ENCODE measurements at regions not wholly inside any gene's neighbourhood (a gene's known extent, or its start where the extent isn't known, plus 50 kb on each side); places are given as distances from the start of the nearest gene placed in this dataset.

DNA sequence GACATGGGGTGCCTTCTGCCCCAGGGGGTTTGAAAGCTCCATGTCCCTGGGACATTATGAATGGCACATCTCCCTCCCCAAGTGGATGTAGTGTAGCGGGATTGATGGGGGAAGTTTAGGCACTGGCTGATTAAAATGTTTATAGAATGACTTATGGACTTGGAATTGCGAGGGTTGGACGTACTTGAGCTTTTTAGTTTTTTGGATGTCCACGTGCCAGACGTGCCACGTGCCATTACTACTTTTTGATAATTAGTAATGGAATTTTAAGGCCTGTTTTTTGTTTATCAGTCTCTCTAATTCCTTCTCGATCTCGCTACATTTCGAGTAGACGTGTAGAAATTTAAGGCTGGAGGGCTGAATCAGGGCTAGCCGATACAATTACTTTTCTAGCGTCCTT, 162.8 kb downstream of the TBXT start:
- DNase-seq (ENCODE audit: low spot score), result no peak
- Mint-ChIP-seq H3K4me1 (peaks cover 29% of the 10 kb centered on the region), H3K27ac (no peak overlapping the region), H3K36me3 (no peaks in the 10 kb centered on the region), H3K27me3 (ENCODE audit: low read depth) (peaks cover 71% of the 10 kb centered on the region), H3K4me3 (peak overlapping the region; percentile 49; the same call in 1 of the 2 replicates), H3K9me3 (no peaks in the 10 kb centered on the region)
- TF ChIP-seq, protein P1, sequence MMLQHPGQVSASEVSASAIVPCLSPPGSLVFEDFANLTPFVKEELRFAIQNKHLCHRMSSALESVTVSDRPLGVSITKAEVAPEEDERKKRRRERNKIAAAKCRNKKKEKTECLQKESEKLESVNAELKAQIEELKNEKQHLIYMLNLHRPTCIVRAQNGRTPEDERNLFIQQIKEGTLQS (CRISPR knock-in tag; conservative IDR thresholded peaks at IDR 0.05), result no peak
- TF ChIP-seq CBFB (CRISPR knock-in tag; IDR thresholded peaks at IDR 0.05; ENCODE audit: low read depth) (no peak), SMAD3 (CRISPR knock-in tag; IDR thresholded peaks at IDR 0.05; ENCODE audit: borderline replicate concordance) (no peak), OVOL2 (CRISPR knock-in tag; IDR thresholded peaks at IDR 0.05; ENCODE audit: borderline replicate concordance) (no peak), ELF4 (CRISPR knock-in tag; IDR thresholded peaks at IDR 0.05; ENCODE audit: low read depth) (no peak), ZNF416 (CRISPR knock-in tag; IDR thresholded peaks at IDR 0.05) (no peak), PRRX2 (CRISPR knock-in tag; IDR thresholded peaks at IDR 0.05) (no peak), RORB (CRISPR knock-in tag; IDR thresholded peaks at IDR 0.05) (no peak)
- TF ChIP-seq, protein P2, sequence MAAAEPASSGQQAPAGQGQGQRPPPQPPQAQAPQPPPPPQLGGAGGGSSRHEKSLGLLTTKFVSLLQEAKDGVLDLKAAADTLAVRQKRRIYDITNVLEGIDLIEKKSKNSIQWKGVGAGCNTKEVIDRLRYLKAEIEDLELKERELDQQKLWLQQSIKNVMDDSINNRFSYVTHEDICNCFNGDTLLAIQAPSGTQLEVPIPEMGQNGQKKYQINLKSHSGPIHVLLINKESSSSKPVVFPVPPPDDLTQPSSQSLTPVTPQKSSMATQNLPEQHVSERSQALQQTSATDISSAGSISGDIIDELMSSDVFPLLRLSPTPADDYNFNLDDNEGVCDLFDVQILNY (CRISPR knock-in tag; IDR thresholded peaks at IDR 0.05), result no peak
- ChIA-PET CTCF (no interaction called here), POLR2A (no interaction called here)
- ATAC-seq, result no peak

DNA sequence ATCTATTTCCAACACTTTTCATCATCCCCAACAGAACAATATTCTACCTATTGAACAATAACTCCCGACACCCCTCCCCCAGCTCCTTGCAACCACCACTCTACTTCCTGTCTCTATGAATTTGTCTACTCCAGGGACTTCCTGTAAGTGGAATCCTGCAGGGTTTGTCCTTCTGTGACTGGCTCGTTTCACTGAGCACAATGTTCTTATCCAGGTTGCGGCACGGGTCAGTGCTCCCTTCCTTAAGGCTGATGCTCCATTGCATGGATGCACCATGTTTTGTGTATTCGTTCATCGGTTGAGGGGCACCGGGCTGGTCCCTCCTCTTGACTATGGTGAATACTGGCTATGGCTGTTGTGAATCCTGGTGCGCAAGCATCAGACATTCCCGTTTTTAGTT, 163.2 kb downstream of the TBXT start:
- H3K4me3 Mint-ChIP-seq, result no peak overlapping the region
- ChIA-PET CTCF (interaction anchor here (1.6 to 2.1 kb wide), 2 partner anchors 93 to 114 kb away, joined by 5 to 9 read pairs; no protein-coding TSS in a partner anchor), POLR2A (no interaction called here)
- peaks cover 29% of the 10 kb centered on the region for H3K4me1 Mint-ChIP-seq
- no peaks in the 10 kb centered on the region for H3K36me3 Mint-ChIP-seq
- TF ChIP-seq NFYB (CRISPR knock-in tag; conservative IDR thresholded peaks at IDR 0.05; ENCODE audit: low read depth) (no peak), NR2C2 (CRISPR knock-in tag; IDR thresholded peaks at IDR 0.05) (no peak), GTF2I (CRISPR knock-in tag; conservative IDR thresholded peaks at IDR 0.05) (no peak), SMAD3 (CRISPR knock-in tag; IDR thresholded peaks at IDR 0.05; ENCODE audit: borderline replicate concordance) (no peak)
- TF ChIP-seq, protein P3, sequence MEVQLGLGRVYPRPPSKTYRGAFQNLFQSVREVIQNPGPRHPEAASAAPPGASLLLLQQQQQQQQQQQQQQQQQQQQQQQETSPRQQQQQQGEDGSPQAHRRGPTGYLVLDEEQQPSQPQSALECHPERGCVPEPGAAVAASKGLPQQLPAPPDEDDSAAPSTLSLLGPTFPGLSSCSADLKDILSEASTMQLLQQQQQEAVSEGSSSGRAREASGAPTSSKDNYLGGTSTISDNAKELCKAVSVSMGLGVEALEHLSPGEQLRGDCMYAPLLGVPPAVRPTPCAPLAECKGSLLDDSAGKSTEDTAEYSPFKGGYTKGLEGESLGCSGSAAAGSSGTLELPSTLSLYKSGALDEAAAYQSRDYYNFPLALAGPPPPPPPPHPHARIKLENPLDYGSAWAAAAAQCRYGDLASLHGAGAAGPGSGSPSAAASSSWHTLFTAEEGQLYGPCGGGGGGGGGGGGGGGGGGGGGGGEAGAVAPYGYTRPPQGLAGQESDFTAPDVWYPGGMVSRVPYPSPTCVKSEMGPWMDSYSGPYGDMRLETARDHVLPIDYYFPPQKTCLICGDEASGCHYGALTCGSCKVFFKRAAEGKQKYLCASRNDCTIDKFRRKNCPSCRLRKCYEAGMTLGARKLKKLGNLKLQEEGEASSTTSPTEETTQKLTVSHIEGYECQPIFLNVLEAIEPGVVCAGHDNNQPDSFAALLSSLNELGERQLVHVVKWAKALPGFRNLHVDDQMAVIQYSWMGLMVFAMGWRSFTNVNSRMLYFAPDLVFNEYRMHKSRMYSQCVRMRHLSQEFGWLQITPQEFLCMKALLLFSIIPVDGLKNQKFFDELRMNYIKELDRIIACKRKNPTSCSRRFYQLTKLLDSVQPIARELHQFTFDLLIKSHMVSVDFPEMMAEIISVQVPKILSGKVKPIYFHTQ (CRISPR knock-in tag; IDR thresholded peaks at IDR 0.05), result no peak
- TF ChIP-seq, protein P4, sequence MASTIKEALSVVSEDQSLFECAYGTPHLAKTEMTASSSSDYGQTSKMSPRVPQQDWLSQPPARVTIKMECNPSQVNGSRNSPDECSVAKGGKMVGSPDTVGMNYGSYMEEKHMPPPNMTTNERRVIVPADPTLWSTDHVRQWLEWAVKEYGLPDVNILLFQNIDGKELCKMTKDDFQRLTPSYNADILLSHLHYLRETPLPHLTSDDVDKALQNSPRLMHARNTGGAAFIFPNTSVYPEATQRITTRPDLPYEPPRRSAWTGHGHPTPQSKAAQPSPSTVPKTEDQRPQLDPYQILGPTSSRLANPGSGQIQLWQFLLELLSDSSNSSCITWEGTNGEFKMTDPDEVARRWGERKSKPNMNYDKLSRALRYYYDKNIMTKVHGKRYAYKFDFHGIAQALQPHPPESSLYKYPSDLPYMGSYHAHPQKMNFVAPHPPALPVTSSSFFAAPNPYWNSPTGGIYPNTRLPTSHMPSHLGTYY (CRISPR knock-in tag; IDR thresholded peaks at IDR 0.05), result no peak
- TF ChIP-seq, protein P5, sequence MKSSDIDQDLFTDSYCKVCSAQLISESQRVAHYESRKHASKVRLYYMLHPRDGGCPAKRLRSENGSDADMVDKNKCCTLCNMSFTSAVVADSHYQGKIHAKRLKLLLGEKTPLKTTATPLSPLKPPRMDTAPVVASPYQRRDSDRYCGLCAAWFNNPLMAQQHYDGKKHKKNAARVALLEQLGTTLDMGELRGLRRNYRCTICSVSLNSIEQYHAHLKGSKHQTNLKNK (CRISPR knock-in tag; IDR thresholded peaks at IDR 0.05), result no peak
- DNase-seq (ENCODE audit: low spot score) (no peak), ATAC-seq (no peak)
- H3K9me3 Mint-ChIP-seq, result no peaks in the 10 kb centered on the region
- peaks cover 67% of the 10 kb centered on the region for H3K27me3 Mint-ChIP-seq (ENCODE audit: low read depth)
- H3K27ac Mint-ChIP-seq, result no peak overlapping the region

DNA sequence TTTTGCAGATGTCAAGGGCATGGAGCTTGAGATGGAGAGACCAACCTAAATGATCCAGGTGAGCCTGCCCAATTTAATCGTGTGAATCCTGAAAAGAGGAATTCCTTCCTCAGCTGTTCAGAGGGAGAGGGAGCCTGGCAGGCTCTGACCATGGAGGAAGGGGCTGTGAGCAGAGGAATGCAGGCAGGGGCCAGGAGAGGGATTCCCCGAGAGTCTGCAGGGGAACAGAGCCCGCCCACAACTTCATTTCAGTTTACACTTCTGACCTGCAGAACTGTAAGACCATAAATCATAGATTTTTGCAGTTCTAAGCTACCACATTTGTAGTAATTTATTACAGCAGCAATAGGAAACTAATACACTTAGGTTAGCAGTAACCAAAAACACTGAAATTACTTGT, 164.1 kb downstream of the TBXT start:
- H3K9me3 Mint-ChIP-seq, result no peaks in the 10 kb centered on the region
- CTCF ChIA-PET, result interaction anchor here (1.1 to 2.1 kb wide), 3 partner anchors 94 to 119 kb away, joined by 3 to 9 read pairs (median 5); no protein-coding TSS in a partner anchor
- peaks cover 24% of the 10 kb centered on the region for H3K4me1 Mint-ChIP-seq
- TF ChIP-seq, protein P6, sequence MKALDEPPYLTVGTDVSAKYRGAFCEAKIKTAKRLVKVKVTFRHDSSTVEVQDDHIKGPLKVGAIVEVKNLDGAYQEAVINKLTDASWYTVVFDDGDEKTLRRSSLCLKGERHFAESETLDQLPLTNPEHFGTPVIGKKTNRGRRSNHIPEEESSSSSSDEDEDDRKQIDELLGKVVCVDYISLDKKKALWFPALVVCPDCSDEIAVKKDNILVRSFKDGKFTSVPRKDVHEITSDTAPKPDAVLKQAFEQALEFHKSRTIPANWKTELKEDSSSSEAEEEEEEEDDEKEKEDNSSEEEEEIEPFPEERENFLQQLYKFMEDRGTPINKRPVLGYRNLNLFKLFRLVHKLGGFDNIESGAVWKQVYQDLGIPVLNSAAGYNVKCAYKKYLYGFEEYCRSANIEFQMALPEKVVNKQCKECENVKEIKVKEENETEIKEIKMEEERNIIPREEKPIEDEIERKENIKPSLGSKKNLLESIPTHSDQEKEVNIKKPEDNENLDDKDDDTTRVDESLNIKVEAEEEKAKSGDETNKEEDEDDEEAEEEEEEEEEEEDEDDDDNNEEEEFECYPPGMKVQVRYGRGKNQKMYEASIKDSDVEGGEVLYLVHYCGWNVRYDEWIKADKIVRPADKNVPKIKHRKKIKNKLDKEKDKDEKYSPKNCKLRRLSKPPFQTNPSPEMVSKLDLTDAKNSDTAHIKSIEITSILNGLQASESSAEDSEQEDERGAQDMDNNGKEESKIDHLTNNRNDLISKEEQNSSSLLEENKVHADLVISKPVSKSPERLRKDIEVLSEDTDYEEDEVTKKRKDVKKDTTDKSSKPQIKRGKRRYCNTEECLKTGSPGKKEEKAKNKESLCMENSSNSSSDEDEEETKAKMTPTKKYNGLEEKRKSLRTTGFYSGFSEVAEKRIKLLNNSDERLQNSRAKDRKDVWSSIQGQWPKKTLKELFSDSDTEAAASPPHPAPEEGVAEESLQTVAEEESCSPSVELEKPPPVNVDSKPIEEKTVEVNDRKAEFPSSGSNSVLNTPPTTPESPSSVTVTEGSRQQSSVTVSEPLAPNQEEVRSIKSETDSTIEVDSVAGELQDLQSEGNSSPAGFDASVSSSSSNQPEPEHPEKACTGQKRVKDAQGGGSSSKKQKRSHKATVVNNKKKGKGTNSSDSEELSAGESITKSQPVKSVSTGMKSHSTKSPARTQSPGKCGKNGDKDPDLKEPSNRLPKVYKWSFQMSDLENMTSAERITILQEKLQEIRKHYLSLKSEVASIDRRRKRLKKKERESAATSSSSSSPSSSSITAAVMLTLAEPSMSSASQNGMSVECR (CRISPR knock-in tag; IDR thresholded peaks at IDR 0.05; ENCODE audit: borderline replicate concordance), result no peak
- TF ChIP-seq, protein P7, sequence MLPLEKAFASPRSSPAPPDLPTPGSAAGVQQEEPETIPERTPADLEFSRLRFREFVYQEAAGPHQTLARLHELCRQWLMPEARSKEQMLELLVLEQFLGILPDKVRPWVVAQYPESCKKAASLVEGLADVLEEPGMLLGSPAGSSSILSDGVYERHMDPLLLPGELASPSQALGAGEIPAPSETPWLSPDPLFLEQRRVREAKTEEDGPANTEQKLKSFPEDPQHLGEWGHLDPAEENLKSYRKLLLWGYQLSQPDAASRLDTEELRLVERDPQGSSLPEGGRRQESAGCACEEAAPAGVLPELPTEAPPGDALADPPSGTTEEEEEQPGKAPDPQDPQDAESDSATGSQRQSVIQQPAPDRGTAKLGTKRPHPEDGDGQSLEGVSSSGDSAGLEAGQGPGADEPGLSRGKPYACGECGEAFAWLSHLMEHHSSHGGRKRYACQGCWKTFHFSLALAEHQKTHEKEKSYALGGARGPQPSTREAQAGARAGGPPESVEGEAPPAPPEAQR (CRISPR knock-in tag; IDR thresholded peaks at IDR 0.05), result no peak
- no peak for TF ChIP-seq SMAD4 (CRISPR knock-in tag; IDR thresholded peaks at IDR 0.05)
- TF ChIP-seq ETV6 (CRISPR knock-in tag; IDR thresholded peaks at IDR 0.05), result no peak
- no peak for TF ChIP-seq ZNF263 (CRISPR knock-in tag; IDR thresholded peaks at IDR 0.05; ENCODE audit: low read depth)
- TF ChIP-seq ZNF396 (CRISPR knock-in tag; IDR thresholded peaks at IDR 0.05; ENCODE audit: borderline replicate concordance), result no peak

More for the DNA sequence above, 164.1 kb downstream of the TBXT start:
- H3K27me3 Mint-ChIP-seq (ENCODE audit: low read depth), result peaks cover 66% of the 10 kb centered on the region
- no peak overlapping the region for H3K27ac Mint-ChIP-seq
- H3K36me3 Mint-ChIP-seq, result no peaks in the 10 kb centered on the region
- H3K4me3 Mint-ChIP-seq, result no peak overlapping the region
- DNase-seq (ENCODE audit: low spot score) (no peak), ATAC-seq (peak; percentile 59)
- POLR2A ChIA-PET, result no interaction called here
